HG02938 (cell line): ENCODE measurements at regions not wholly inside any gene's neighbourhood (a gene's known extent, or its start where the extent isn't known, plus 50 kb on each side); places are given as distances from the start of the nearest gene placed in this dataset.
"Not testable (repeated sequence)": the region's sequence is repeated elsewhere in the genome, so short reads cannot be mapped to it uniquely, and the experiment has no call there.

ENCODE experiments used
- ATAC-seq: cut with Tn5 transposase; IDR thresholded peaks from one replicate; pipeline ENCODE4 v1.9.1; 2021; ENCODE audit warnings: mild to moderate bottlenecking, moderate library complexity; ENCODE audit not compliant: unreplicated experiment

DNA sequence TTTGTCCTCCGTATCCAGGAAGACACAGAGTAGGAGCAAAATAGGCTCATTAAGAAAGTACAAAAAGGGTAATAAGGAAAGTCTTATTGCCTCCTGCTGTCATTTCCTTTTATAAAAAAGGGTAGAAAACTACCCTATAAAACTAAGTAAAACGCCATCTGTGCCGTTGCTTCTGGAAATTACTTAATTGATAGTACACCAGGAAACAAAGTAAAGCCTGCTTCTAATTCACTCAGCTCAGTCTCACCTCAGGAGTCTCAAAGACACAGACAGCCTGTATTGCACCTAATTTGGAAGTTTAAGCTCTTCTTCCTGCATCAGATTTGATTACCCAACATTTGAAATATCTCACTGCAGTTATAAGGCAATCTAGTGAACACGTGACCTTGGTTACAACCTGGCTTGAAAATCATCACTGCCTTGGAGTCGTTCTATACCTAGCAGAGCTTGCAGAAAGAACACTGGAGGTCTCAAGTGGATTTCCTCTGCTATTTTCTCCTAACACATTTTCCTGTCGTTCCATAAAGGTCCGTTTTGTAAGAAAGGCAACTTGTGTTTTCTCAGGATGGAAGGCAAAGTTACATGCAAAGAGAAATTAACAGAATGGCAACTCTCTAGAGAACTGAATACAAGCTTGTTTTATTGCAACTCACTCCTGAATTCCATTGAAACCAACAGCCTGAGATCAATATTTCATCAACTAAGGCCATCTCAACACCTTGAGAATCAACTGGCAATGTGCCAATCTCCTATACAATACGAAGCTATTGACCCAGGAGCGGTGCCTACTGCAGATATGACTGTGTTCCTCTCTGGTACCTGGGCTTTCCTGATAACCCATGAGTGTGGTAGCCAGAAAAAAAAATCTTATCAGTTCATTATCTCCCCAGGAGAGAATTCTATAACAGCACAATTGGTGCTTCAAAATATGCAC lies 203.3 kb upstream of the LMCD1 start:
- ATAC-seq = no peak

DNA sequence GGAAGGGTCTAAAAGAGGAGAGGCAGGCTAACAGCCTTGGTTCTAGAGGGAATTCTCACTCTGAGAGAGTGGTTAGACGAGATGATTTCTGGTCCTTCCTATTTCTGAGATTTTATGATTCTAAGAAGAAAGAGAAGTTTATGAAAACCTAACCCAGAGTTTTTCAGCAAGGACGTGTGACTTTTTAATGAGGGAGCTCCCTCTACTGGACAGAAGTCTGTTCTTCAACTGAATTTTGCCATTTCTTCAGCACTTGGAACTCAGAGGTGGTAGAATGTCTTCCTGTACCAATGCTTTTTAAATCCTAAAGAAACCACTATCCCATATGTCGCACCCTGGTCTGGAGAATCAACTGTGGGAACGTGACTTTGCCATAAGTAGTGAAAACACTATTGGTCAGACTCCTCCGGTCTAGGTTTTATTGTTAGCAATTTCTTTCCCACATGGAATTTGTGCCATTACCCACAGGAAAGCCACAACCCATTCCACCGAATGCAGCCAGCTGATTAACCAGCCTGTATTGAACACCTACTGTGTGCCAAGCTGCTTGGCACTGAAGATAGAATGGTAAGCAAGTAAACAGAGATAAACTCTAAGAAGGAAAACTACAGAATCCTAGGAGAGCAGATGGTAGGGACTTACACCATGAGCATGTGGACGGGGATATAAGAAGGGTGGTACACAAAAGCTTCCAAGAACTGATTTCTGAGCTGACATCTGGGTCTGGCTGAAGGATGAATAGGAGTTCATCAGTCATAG lies 199.5 kb upstream of the LMCD1 start:
- no peak for ATAC-seq

DNA sequence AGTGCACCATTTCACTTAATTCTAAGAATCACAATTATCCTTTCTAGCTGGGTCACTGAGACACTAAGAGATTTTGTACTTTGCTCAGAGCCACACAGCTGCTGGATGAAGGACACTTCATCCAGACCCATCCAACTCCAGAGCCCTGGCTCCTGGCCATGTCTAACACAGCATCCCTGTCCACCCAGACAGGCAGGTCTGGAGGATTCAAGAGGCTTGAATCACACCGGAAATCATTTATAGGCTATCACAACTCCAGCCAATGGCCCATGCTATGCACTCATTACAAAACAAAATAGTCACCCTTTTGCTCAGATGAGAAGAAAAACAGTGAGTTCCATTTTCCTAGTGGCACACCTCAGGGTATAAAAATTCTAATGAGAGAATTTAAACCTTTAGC lies 198.2 kb upstream of the LMCD1 start:
- ATAC-seq = no peak

DNA sequence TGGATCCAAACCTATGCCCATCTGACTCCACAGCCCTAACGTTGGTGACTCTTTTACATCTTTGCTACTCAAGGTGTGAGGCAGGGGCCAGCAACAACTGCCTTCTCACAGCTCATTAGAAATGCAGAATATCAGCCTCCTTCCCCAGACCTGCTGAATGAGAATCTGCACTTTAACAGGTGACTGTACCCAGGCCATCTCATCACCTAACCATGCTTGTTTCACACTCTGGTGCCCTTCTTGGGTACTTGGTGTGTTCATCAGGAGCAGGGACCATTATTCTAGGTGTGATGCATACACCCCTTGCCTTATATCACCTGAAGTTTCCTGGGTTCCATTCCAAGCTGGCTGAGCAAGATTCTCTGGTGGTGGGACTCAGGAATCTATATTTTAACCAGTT lies 196.3 kb upstream of the LMCD1 start:
- ATAC-seq = no peak

DNA sequence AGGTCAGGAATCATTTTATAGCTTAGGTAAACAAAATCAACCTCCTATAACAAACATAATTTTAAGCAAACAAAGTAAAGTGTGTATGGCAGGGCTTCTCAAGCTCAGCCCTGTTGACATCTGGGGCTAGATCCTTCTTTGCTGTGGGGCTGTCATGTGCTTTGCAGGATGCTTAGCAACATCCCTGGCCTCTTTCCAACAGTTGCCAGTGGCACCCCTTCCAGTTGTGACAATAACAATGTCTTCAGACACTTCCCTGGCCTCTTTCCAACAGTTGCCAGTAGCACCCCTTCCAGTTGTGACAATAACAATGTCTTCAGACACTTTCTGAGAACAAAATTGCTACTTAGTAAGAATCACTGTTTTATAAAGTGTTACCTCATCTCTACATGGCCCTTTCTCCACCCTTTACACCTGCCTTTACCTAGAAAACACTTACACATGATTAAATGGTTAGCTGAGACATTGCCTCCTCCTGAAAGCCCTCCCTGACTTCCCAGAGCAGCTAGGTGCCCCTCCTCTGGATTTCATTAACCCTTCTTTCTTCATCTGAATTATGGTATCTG lies 194.0 kb upstream of the LMCD1 start:
- no peak for ATAC-seq

DNA sequence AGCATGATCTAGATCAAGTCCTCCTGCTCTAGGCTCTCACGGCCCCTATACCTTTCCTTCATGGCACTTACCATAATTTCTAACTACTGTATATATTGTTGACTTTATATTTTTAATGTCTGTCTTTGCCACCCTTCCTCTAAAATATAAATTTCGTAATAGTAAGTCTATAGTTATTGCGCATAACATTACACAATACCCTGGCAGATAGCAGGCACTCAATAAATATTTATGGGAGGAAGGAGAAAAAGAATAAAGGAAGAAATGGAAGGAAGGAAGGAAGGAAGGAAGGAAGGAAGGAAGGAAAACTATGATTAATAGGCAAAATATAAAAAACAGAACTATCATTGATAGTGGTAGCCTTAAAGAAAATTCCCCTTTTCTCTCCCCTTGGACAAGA lies 190.3 kb upstream of the LMCD1 start:
- ATAC-seq = no peak

DNA sequence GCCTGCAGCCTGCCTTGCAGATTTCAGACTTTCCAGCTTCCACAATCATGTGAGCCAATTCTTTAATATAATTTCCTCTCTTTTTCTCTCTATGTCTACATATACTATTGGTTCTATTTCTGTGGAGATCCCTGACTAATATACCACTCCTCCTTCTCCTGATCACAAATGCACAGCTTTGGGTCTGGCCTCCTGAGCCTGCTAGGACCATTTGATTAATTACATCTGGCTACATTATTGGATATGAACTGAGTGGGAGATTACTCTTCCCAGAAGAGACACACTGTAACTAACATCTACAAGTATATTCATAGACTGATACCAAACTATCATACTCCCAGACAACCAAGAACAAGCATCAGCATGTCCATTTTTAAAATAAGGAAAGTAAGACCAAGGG lies 188.9 kb upstream of the LMCD1 start:
- ATAC-seq = no peak

DNA sequence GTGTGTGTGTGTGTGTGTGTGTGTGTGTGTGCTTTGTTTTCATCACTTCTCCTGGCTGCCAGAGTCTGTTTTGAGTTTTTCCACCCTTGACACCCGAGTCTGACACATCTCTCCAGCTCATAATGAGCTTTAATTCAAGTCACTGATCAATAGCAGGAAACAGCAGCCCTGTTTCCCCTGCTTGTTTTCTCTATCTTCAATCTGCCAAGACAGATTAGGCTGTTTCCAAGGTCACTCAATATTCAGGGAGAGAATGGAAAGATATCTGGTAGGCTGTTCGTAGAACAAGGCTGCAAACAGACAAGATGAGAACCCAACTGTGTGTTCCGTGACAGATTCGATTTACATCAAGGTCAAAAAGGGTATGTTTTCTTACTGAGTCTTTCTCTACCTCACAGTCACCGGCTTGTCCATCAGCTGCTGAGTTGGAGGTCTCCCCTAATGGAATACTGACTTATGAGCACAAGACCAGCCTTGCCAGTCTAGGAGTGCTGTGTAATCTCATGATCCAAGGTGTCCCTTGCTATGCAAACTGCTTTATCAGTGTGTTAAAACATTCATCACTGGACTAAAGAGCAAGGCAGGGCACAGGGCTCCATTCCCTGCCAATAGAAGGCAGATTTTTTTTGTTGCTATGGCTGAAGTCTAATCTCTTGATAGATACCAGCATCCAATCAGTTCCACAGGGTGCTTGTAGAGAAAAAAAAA lies 187.9 kb upstream of the LMCD1 start:
- ATAC-seq = no peak

DNA sequence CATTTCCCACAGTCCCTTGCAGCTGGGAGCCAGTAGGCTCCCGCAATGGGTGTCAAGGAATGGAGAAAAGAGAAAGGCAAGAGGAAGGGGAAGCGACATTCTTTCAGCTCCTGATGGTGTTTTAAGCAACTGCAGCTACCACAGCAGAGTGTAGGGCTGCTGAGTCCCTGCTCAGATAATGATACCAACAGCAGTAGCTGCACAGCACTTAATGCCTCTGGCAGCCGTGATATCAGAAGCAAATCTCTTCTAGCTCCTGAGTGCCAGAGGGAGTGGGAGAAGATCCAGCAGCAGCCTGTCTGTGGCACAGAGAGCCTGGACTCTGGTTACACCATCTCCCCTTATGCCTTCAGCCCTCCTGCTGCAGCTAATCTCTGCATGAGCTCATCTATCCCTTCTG lies 186.1 kb upstream of the LMCD1 start:
- ATAC-seq = not testable (repeated sequence)

DNA sequence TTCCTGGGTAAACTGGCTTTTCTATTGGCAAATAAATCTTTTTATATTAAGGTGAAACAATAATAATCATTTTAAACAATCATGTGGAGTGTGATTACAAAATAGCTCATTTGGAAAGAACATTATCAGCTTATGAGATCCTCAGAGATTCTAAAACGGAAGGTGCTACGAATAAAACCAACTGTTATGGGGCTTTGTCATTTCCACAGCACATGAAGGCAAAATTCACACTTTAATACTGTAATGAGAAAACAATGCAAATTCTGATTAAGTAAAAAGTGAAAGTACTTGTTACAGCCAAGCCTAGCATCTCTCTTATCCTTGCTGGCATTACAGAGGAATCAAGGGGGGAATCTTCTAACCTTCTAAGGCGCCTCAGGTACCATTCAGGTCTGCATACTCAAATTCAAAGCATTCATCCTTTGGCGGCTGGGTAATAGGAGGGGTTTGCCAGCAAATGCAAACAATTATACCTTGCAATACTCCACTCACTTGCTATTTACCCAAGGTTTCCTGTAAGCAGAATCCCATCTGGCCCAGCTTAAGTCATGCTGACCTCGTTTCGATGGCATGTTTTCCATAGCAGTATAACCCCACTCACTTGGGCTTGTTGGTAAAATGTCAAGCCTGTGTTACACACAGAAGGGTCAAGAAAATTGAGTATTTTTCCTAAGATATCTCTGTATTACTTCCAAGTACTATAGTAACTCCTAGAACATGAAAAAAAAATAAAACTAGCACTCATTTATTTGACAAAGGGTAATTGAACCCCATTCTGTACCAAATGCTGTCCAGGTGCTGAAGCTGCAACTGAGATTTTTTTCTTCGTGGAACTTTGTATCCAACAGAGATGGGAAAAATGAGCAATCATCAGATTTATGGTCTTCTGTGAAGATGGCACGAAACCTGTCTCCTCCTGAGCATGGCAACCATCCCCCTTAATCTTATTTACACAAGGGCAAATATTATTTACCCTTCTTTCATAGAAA lies 183.7 kb upstream of the LMCD1 start:
- no peak for ATAC-seq

DNA sequence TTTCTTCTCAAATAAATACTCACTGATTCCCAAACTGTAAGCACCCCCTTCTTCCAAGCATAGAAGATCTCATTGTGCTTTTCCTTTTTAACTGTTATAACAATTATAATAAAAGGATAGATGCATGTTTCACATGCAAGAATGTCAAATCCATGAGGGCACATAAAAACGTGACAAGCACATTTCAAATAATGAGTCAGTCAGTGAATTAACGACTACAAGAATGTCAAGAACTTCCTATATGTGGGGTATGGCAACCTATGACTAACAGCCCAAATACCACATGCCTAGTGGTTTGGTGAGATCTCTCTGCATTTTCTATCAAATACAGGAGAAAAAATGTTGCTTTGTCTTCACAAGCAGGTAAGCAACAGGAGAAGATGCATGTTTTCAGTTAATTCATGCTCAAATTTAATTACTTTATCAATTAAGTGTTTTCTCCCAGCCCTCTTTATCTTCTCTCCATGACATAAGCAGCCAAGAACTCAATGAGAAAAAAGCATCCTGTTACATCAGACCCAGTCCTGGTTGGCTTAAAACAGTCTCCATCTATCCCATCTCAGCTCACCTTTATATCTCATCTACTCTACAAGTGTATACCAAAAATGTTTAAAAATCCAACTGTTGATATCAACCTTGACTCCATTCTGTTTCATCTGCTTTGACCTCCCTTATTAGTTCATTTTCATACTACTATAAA lies 181.5 kb upstream of the LMCD1 start:
- ATAC-seq = no peak

DNA sequence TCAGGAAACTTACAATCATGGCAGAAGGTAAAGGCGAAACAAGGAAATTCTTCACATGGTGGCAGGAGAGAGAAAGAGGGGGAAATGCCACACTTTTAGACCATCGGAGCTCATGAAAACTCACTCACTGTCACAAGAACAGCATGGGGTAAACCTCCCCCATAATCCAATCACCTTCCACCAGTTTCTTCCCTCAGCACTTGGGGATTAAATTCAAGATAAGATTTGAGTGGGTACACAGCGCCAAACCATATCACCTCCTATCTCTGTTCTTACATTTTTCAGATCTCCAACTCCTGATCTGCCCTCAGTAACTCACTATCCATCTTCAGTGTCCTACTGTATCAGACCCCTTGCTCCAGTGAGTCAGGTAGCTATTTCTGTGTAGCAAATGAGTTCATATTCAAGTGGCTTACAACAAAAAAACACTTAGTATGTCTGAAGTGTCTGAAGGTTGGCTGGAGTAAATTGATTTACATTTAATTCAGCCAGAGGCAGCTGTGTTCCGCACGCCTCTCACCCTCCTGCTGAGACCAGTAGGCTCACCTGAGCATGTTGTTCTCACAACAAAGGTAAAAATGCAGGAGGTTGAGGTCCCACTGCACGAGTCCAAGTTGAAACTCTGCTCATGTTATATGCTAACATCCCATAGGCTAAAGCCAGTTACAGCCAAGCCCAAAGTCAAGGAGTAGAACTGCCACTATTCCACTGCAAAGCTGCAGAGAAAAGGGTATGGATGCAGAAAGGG lies 180.7 kb upstream of the LMCD1 start:
- no peak for ATAC-seq

DNA sequence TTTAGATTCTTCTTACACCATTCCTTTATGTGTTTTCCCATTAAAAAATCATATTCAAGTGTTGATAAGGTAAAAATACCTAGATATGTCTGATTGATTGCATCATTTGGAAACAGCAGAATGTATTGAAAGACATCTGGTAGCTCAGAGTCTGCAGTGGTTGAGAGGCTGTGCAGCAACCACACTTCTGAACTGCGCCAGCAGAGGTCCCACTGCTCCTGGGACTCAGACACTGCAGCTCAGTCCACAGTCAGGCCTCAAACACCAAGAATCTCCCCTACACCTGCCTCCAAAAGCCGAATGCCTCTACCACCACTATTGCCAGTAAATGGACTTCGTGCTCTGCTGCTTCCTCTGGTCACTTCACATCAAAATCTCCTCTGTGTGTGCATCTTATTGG lies 176.9 kb upstream of the LMCD1 start:
- peak; percentile 85 for ATAC-seq

DNA sequence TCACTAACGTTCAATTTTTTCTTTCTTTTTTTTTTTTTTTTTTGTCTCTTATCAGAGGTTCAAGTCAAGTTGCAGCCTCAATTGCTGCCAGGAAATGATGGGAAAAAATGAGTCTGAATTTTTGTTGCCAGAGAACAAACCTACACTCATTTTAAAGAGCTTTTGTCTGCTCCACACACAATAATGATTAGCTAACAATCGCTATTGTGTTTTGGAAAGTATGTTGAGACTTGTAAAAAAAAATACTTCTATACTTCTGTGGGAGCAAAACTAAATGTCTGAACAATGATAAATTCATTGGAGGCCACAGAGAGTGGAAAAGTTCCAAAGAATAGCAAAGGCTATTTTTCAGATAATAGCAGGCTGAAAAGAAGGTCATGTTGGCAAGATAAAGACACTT lies 176.3 kb upstream of the LMCD1 start:
- no peak for ATAC-seq

DNA sequence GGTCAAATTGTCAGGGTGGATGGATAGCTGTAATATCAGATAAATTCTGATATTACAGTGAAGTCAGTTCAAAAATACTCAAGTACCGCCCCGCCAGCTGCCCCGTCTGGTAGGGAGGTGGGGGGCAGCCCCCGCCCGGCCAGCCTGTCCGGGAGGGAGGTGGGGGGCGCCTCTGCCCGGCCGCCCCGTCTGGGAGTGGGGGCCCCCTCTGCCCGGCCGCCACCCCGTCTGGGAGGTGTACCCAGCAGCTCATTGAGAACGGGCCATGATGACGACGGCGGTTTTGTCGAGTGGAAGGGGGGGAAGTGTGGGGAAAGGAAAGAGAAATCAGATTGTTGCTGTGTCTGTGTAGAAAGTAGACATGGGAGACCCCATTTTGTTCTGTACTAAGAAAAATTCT lies 175.8 kb upstream of the LMCD1 start:
- ATAC-seq = not testable (repeated sequence)

DNA sequence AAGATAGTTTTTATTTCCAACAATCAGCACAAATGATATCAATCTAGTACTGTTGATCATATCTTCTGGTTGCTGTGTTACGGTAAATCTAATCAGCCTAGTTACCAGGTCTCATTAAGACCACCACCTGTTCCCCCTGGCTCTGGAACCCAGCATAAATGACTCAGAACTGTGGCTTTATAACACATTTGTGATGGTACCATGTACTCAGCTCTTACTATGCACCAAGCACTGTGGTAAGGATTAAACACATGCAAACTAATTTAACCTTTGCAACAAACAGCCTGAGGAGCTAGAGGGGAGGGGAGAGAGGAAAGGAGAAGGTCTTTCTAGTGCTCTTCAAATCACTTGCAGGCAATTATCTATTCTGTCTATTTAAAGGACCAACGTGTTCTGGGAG lies 173.9 kb upstream of the LMCD1 start:
- ATAC-seq = no peak

DNA sequence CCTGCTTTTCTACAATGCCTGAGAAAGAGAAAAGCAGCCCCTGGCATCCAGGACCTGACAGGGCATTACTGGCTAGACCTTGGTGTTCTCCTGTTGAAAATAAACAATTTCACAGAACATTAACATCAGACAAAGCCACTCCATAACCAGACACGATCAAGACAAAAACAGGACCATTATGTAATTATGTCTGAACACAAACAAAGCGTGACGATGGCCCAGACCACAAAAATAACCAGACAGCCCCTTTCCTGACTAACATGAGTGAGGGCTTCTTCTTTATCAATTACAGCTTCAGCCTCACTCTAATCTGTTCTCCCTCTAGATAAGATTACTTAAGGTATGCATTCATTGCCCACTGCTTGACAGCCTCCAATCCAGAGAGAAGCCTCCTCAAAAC lies 172.7 kb upstream of the LMCD1 start:
- ATAC-seq = no peak

DNA sequence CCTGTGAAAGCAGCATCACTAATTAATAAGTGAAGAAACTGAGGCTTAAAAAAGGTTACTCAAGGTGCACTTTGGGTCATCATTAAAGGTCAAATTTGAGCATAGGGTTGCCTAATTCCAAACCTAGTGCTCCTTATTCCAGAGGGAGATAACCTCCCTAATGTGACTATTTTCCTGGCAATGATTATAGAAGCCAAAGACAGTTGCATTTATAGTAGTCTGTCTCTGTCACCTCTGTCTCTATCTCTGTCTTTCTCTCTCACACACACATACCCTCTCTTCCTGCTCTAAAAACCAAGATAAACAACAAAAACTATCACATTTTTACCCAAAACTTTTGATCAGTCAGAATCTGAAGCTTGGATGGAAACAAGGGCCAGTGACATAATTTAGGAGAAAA lies 172.0 kb upstream of the LMCD1 start:
- ATAC-seq = no peak

DNA sequence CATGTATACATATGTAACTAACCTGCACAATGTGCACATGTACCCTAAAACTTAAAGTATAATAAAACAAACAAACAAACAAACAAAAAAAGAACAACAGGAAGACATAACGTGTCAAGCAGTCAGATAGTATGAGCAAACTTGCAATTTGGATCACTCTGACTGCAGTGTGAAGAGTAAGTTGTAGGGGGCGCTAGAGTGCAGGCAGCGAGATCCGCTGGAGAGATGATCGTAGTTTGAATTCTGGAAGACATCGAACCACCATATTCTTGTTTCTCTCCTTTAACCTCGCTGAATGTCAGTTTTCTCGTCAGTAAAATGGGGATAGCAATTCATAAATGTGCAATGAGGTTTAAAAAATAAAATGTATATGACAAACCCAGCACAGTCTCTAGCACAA lies 165.2 kb upstream of the LMCD1 start:
- no peak for ATAC-seq
